Hepatocyte (in vitro differentiated cells): ENCODE measurements at regions not wholly inside any gene's neighbourhood (a gene's known extent, or its start where the extent isn't known, plus 50 kb on each side); places are given as distances from the start of the nearest gene placed in this dataset.
A peak's percentile ranks its signal among the peaks of the same experiment; 100 is the strongest.

Source experiments
- DNase-seq: peaks from one replicate; pipeline ENCODE4 v3.0.0-alpha.2; 2016; ENCODE audit warnings: low spot score
- H2AFZ ChIP-seq: fragments of 200-600 bp; sonication (generic); 2 replicates; pipeline ENCODE4 v1.6.0; 2016; ENCODE audit warnings: antibody characterized with exemption, mild to moderate bottlenecking
- H3K27ac ChIP-seq: fragments of 200-600 bp; sonication (generic); 2 replicates; pipeline ENCODE4 v1.5.1; 2016; ENCODE audit warnings: mild to moderate bottlenecking
- H3K27me3 ChIP-seq: fragments of 200-600 bp; sonication (generic); 2 replicates; pipeline ENCODE4 v1.6.1; 2016
- H3K36me3 ChIP-seq: fragments of 200-600 bp; sonication (generic); replicated peaks from 2 replicates; pipeline ENCODE4 v1.5.1; 2016; ENCODE audit warnings: low read depth; ENCODE audit not compliant: insufficient read depth
- H3K4me1 ChIP-seq: fragments of 200-600 bp; sonication (generic); 2 replicates; pipeline ENCODE4 v1.5.1; 2016; ENCODE audit warnings: mild to moderate bottlenecking, moderate library complexity; ENCODE audit not compliant: insufficient read depth
- H3K4me2 ChIP-seq: fragments of 200-600 bp; sonication (generic); 2 replicates; pipeline ENCODE4 v1.6.0; 2016
- H3K4me3 ChIP-seq: fragments of 200-600 bp; sonication (generic); 2 replicates; pipeline ENCODE4 v1.5.1; 2016; ENCODE audit warnings: mild to moderate bottlenecking
- H3K79me2 ChIP-seq: fragments of 200-600 bp; sonication (generic); 2 replicates; pipeline ENCODE4 v1.6.0; 2017; ENCODE audit warnings: mild to moderate bottlenecking
- H3K9me2 ChIP-seq: fragments of 200-600 bp; sonication (generic); replicated peaks from 2 replicates; pipeline ENCODE4 v1.6.0; 2017; ENCODE audit warnings: mild to moderate bottlenecking; ENCODE audit not compliant: insufficient read depth
- H3K9me3 ChIP-seq: fragments of 200-600 bp; sonication (generic); 2 replicates; pipeline ENCODE4 v1.5.1; 2016; ENCODE audit warnings: low read depth, mild to moderate bottlenecking
- H4K20me1 ChIP-seq: fragments of 200-600 bp; sonication (generic); 2 replicates; pipeline ENCODE4 v1.6.0; 2016; ENCODE audit warnings: mild to moderate bottlenecking; ENCODE audit not compliant: insufficient read depth, poor library complexity, severe bottlenecking
- CTCF ChIP-seq: fragments of 200-600 bp; sonication (generic); IDR thresholded peaks from 2 replicates; pipeline ENCODE4 v1.5.1; 2016; ENCODE audit warnings: antibody characterized with exemption, mild to moderate bottlenecking; ENCODE audit not compliant: poor library complexity
- EZH2 ChIP-seq: fragments of 200-600 bp; sonication (generic); IDR thresholded peaks from 2 replicates; pipeline ENCODE4 v1.6.1; 2016; ENCODE audit warnings: antibody characterized with exemption, mild to moderate bottlenecking, borderline replicate concordance
- EZH2phosphoT487 ChIP-seq: fragments of 200-600 bp; sonication (generic); IDR thresholded peaks from one replicate; pipeline ENCODE4 v1.6.1; 2018; ENCODE audit warnings: antibody characterized with exemption, mild to moderate bottlenecking, low read depth, moderate library complexity; ENCODE audit not compliant: unreplicated experiment, severe bottlenecking
- whole genome bisulfite sequencing: methylation state at CpG from one replicate; pipeline ENCODE4 v1.1.6; 2016; ENCODE audit warnings: low lambda C conversion rate; ENCODE audit errors: missing lambda C conversion rate; 5-methylcytosine and 5-hydroxymethylcytosine counted together

- peaks cover 18% of the 10 kb centered on the region for H3K4me1 ChIP-seq
- DNase-seq = no peak
- H3K4me3 ChIP-seq = no peak overlapping the region
- H3K27ac ChIP-seq = no peak overlapping the region
- no peaks in the 10 kb centered on the region for H3K27me3 ChIP-seq
- H4K20me1 ChIP-seq = peaks cover 30% of the 10 kb centered on the region
- no peak overlapping the region for H2AFZ ChIP-seq
- TF ChIP-seq EZH2phosphoT487 = no peak
- no peak for TF ChIP-seq CTCF
- no peak for TF ChIP-seq EZH2
- H3K36me3 ChIP-seq = no peaks in the 10 kb centered on the region
- peaks cover 15% of the 10 kb centered on the region for H3K79me2 ChIP-seq
- H3K4me2 ChIP-seq = no peak overlapping the region
- WGBS = 95% methylated on average over 4 of the region's 4 CpGs
- H3K9me2 ChIP-seq = no peaks in the 10 kb centered on the region
- H3K9me3 ChIP-seq = no peaks in the 10 kb centered on the region
These were observed 102.6 kb downstream of the NCOR2 start for GRCh38 chr12:124464830-124465229.

- no peak overlapping the region for H2AFZ ChIP-seq
- no peaks in the 10 kb centered on the region for H3K27me3 ChIP-seq
- no peaks in the 10 kb centered on the region for H3K36me3 ChIP-seq
- peaks cover 18% of the 10 kb centered on the region for H3K4me1 ChIP-seq
- peak overlapping the region; percentile 63 for H3K27ac ChIP-seq
- no peak overlapping the region for H3K4me3 ChIP-seq
- peaks cover 8% of the 10 kb centered on the region for H3K79me2 ChIP-seq
- peaks cover 37% of the 10 kb centered on the region for H4K20me1 ChIP-seq
- no peaks in the 10 kb centered on the region for H3K9me3 ChIP-seq
- TF ChIP-seq EZH2 (no peak), CTCF (no peak), EZH2phosphoT487 (no peak)
- no peaks in the 10 kb centered on the region for H3K9me2 ChIP-seq
- H3K4me2 ChIP-seq = peak overlapping the region; percentile 38
- no peak for DNase-seq
- 61% methylated on average over 4 of the region's 4 CpGs for WGBS
These were observed 103.3 kb downstream of the NCOR2 start for GRCh38 chr12:124464062-124464461.

DNA sequence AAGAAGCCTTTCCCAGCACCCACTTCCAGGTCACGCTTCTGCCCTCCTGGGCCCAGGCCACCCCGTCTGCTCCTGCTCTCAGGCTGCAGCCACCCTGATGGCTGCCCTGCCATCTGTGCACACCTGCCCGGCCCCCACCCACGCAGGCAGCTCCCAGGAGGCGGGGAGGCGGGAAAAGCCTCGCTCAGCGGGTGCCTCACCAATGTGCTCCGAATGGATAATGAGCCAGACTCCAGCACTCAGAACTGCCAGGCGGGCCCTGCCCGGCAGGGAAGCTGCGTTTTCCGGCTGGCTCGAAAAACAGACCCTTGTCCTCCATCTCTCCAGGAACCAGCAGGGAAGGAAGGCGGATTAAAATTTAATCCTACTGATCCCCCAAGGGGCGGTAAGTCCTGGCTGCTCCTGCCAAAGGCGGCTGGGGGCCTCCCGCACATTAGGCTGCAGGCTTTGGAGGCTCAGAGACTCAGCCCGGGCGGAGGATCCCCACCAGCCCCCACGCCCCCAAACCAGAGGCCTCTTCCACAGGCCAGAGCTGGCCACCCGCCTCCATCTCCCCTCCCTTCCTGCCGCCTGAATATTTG, 104.0 kb downstream of the NCOR2 start:
- Histone ChIP-seq H2AFZ (no peak overlapping the region), H3K36me3 (no peaks in the 10 kb centered on the region), H3K4me1 (peaks cover 18% of the 10 kb centered on the region), H3K4me2 (peak overlapping the region; percentile 38), H3K9me3 (no peaks in the 10 kb centered on the region), H3K79me2 (peaks cover 6% of the 10 kb centered on the region), H4K20me1 (peaks cover 37% of the 10 kb centered on the region), H3K9me2 (no peaks in the 10 kb centered on the region), H3K27ac (peak overlapping the region; percentile 63), H3K4me3 (no peak overlapping the region), H3K27me3 (no peaks in the 10 kb centered on the region)
- 69% methylated on average over 20 of the region's 23 CpGs for WGBS
- TF ChIP-seq CTCF = no peak
- TF ChIP-seq EZH2phosphoT487 = no peak
- no peak for TF ChIP-seq EZH2
- peak; percentile 43 for DNase-seq

GRCh38 chr12:124462750-124463149, 104.7 kb downstream of the NCOR2 start:
- Histone ChIP-seq H3K4me3 (no peak overlapping the region), H3K27ac (no peak overlapping the region), H3K4me2 (no peak overlapping the region), H3K4me1 (peaks cover 18% of the 10 kb centered on the region), H3K79me2 (peaks cover 6% of the 10 kb centered on the region), H3K27me3 (no peaks in the 10 kb centered on the region), H4K20me1 (peaks cover 40% of the 10 kb centered on the region), H2AFZ (no peak overlapping the region), H3K9me3 (no peaks in the 10 kb centered on the region), H3K9me2 (no peaks in the 10 kb centered on the region), H3K36me3 (no peaks in the 10 kb centered on the region)
- TF ChIP-seq EZH2 (no peak), CTCF (no peak), EZH2phosphoT487 (no peak)
- WGBS = 84% methylated on average over 9 of the region's 9 CpGs
- DNase-seq = no peak
